Astrocyte (in vitro differentiated cells and primary cell): ENCODE measurements at regions not wholly inside any gene's neighbourhood (a gene's known extent, or its start where the extent isn't known, plus 50 kb on each side); places are given as distances from the start of the nearest gene placed in this dataset.

Experiments used
- EZH2 ChIP-seq: IDR thresholded peaks from 2 replicates; pipeline ENCODE4 v1.6.1; 2012; ENCODE audit warnings: mild to moderate bottlenecking, low read length, inconsistent platforms; ENCODE audit not compliant: insufficient read depth
- TF ChIP-seq, protein P1 (sequence below): IDR thresholded peaks from 2 replicates; pipeline ENCODE4 v1.5.1; 2011; ENCODE audit warnings: low read depth, mild to moderate bottlenecking, inconsistent platforms, low read length, moderate library complexity; ENCODE audit not compliant: insufficient read depth

DNA sequence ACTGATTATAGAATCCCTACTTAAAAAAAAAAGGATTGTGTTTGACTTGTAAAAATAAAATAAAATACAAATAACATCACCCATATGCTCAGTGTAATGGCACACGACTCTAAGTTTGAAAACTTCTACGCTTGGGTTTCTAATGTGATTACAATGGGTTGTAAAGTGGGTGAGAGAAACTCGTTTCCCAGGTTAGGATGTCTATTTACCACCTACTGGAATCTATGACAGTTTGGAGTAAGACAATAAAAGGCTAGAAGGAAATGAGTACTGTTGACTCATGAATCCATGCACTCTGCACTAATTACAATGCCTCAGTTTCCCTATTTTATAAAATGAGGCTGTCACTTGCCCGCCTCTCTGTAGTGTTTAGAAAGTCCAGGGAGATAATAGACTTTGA is 204.0 kb upstream of the FOXN2 start:
- TF ChIP-seq, protein P1, sequence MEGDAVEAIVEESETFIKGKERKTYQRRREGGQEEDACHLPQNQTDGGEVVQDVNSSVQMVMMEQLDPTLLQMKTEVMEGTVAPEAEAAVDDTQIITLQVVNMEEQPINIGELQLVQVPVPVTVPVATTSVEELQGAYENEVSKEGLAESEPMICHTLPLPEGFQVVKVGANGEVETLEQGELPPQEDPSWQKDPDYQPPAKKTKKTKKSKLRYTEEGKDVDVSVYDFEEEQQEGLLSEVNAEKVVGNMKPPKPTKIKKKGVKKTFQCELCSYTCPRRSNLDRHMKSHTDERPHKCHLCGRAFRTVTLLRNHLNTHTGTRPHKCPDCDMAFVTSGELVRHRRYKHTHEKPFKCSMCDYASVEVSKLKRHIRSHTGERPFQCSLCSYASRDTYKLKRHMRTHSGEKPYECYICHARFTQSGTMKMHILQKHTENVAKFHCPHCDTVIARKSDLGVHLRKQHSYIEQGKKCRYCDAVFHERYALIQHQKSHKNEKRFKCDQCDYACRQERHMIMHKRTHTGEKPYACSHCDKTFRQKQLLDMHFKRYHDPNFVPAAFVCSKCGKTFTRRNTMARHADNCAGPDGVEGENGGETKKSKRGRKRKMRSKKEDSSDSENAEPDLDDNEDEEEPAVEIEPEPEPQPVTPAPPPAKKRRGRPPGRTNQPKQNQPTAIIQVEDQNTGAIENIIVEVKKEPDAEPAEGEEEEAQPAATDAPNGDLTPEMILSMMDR, result no peak
- TF ChIP-seq EZH2, result no peak
